Renal cortex interstitium (tissue), 11 donors: ENCODE measurements at regions not wholly inside any gene's neighbourhood (a gene's known extent, or its start where the extent isn't known, plus 50 kb on each side); places are given as distances from the start of the nearest gene placed in this dataset.
A peak's percentile ranks its signal among the peaks of the same experiment; 100 is the strongest.
"Not testable (repeated sequence)": the region's sequence is repeated elsewhere in the genome, so short reads cannot be mapped to it uniquely, and the experiment has no call there.

Experiments used
- DNase-seq, 11 donors: peaks; one replicate each; pipeline ENCODE4 v3.0.0-alpha.2; 2013; ENCODE audit warnings: low read depth in 9 of 11, low spot score in 4 of 11; ENCODE audit errors: extremely low read depth in 1 of 11

GRCh38 chr3:194189243-194189791, 53.4 kb downstream of the HES1 start:
- DNase-seq: no peak

GRCh38 chr3:194191850-194192249, 55.9 kb downstream of the HES1 start:
- not testable (repeated sequence) for DNase-seq

GRCh38 chr3:194194051-194194756, 58.3 kb downstream of the HES1 start:
- no peak for DNase-seq

GRCh38 chr3:194194757-194195085, 58.8 kb downstream of the HES1 start:
- no peak for DNase-seq

- DNase-seq: no peak
Measured at GRCh38 chr3:194195611-194196010, 59.7 kb downstream of the HES1 start.

GRCh38 chr3:194196876-194197275, 60.9 kb downstream of the HES1 start:
- no peak for DNase-seq

GRCh38 chr3:194197396-194197960, 61.5 kb downstream of the HES1 start:
- DNase-seq: no peak

GRCh38 chr3:194197981-194198695, 62.2 kb downstream of the HES1 start:
- DNase-seq: no peak

GRCh38 chr3:194198938-194199337, 63.0 kb downstream of the HES1 start:
- no peak for DNase-seq

- DNase-seq: no peak
Measured at GRCh38 chr3:194200422-194201081, 64.6 kb downstream of the HES1 start.

GRCh38 chr3:194201953-194202666, 66.2 kb downstream of the HES1 start:
- DNase-seq: no peak

- DNase-seq: no peak
Measured at GRCh38 chr3:194203482-194204041, 67.6 kb downstream of the HES1 start.

- no peak for DNase-seq
Measured at GRCh38 chr3:194204042-194204987, 68.4 kb downstream of the HES1 start.

- peak in 1 of 11 donors; percentile 41 for DNase-seq
Measured at GRCh38 chr3:194205675-194206133, 69.8 kb downstream of the HES1 start.

- no peak for DNase-seq
Measured at GRCh38 chr3:194206320-194206719, 70.4 kb downstream of the HES1 start.

GRCh38 chr3:194208709-194209108, 72.8 kb downstream of the HES1 start:
- no peak for DNase-seq

GRCh38 chr3:194212161-194212844, 76.4 kb downstream of the HES1 start:
- no peak for DNase-seq
